Germinal center (tissue), 1 donor: ENCODE measurements at regions not wholly inside any gene's neighbourhood (a gene's known extent, or its start where the extent isn't known, plus 50 kb on each side); places are given as distances from the start of the nearest gene placed in this dataset.

Source experiments
- DNase-seq: peaks from one replicate; pipeline ENCODE4 v3.0.0; 2012; ENCODE audit warnings: mixed read lengths, low spot score

DNA sequence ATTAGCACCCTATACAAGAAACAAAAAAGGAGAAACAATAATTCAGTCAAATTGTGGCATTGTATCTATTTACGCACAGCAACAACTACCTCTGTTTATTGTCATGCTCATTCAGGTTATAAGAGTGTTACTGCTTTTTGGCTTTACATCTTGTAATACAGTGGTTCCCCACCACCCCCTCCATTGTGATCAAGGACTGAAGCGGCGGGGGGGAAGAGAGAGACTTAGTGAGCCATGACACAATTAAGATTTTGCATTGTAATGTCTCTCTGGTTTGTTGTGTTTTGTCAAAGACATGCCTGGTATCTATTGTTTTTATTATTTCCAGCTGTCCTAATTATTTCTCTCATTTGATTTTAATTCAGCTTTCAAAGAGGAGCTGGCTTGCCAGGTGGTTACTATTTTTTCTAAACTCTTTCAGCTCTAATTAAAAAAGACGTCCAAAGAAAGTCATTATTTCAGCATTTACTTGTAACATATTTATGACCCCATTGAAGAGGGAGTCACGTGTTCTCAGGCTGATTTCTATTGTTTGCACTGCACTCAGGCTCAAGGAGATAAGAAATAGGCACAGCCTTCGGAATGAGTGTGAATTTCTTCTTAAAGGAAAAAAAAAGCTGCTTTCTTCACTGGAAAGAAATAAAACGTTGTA, 234.4 kb upstream of the TBL1XR1 start:
- DNase-seq, result no peak

DNA sequence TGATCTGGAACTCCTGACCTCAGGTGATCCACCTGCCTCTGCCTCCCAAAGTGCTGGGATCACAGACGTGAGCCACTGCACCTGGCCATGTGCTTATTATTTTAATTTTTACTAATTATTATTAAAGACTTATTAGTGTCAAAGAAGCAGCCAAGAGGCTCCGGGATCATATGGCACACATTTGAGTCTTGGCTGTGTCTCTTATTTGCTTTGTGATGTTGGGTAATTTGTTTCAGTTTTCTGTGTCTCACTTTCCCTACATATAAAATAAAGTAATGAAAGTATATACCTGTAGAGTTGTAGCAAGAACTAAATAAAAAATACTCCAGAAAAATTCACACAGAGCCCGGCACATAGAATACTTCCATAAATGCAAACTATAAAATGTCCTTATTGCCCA, 238.0 kb upstream of the TBL1XR1 start:
- DNase-seq, result no peak

DNA sequence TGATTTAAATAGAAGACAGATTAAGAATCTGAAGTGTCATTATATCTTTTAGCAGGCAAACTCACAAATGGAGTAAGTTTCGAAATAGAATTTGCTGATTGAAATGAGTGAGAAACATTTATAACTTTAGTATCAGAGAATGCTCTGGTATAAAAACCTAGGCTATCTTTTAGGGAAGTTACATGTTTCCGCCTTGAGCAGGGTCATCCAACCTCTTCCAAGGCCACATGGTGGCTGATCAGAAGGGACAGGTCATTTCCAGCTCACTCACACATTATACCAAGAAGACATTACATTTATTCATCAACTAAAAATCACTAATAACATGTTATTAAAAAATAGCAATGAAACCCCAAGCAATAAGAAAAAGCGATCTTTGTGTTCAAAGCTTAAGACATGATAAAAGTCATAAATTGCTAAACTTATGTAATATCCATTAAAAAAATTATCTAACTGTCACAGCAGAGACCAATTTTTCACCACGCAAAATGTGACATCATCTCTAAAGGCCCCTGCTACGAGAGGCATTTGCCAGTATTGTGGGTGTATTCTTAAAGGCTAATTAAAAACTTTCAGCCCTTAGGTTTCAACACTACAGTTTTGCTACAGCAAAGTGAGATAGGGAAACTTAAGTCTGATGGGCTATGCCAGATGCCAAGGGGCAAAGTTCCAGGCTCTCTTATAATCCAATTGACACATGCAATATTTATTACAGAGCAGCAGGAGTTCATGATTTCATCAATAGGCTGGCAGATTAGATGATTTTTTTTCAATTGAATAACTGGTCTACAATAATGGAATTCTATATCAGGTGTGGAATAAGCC, 240.4 kb upstream of the TBL1XR1 start:
- DNase-seq, result no peak

DNA sequence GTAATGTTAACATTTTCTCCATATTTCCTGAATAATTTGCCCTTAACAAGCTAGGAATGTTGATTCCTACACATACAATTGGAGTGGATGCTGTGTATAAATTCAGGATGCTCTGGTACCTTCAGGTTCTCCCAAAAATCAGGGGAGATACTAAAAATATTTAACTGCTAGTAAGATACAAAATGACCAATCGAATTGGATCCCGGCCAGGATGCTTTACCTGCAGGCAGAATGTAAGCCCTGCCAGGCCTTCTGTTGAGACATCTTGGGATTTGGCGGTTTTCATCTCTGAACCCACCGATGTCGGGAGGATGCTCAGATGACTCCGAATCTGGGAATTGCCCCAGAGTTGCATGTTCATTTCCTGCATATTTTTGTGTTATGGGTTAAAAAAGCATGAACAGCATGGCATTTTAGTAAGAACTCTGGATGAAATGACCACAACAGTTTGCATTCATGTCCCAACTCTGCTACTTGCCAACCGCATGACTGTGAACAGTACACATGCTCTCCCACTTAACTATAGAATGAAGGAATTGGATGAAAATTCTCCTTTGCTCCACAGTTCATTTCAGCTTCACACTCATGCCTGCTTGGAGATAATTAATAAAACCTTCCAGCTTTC, 241.4 kb upstream of the TBL1XR1 start:
- DNase-seq, result no peak

DNA sequence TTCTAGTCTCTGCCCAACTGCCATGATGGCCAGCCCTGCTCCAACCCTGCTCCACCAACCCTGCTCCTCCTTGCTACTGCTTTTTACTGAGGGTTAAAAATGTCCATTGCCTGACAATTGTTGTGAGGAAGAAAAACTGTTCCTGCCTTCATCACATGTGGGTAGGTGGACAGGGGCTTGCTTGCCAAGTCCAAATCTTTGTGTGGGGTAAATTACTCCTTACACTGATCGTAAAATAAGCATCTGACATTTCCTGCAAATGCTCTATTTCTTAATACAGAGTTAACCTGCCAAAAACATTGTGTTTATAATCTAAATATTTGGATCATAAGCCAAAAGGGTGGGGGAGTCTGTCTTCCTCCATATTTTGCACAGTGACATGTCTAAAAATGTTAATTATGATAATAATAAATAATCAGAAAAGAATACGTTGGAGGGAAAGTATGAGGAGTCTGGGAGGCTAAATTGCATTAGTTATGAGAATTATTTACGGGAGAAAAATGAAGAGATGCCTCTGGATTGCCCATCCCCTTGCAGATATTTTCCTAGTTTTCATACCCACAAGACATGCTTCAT, 242.5 kb upstream of the TBL1XR1 start:
- no peak for DNase-seq

DNA sequence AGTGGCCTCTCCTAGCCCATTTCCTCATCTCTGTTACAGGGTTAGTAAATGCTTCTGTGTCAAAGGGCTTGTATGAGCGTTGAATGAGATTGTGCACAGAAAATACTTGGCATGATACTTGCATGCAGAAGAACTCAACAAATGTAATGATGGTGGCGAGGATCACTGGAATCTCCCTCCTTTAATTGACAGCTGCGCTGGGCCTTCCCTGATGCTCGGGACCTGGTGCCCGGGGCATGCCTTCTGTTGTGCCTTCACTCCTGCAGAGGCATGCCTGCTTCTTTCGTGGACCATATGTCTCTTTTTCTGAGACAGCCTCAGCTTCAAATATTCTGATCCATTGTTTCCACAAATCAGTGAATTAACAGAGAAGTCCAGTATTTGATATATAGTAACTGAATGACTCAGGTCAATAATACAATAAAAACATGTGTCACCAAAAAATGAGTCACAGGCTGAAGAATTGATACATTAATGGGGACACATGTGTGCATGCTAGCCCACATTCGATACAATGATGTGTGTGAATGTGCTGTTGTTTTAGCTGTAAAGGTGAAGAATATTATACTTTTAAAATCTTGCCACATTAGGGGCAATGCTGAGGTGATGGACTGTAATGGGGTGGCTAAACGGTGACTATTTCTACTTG, 243.3 kb upstream of the TBL1XR1 start:
- DNase-seq, result no peak

DNA sequence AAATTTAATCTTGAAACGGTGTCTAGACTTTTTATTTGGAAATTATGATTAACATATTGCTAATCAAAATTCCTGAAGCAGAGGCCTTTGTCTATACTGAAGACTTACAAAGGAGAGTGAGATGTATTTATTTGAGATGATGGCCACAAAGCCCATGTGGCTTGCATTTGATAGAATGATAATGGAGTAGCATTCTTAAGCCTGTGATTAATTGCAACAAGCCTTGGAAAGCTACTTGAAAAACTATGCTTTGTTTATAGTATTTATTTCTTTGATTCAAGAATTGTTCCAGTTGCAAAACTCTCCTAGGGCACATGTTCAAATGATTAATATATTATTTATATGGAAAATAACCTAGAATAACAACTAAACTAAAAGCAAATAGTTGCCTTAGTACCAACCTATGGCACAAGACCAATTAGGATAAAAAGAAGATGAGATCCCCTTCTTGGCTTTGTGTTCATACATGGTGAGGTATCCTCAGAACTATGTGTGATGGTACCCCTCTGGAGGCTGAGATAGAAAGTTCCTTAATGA, 244.1 kb upstream of the TBL1XR1 start:
- DNase-seq, result no peak

DNA sequence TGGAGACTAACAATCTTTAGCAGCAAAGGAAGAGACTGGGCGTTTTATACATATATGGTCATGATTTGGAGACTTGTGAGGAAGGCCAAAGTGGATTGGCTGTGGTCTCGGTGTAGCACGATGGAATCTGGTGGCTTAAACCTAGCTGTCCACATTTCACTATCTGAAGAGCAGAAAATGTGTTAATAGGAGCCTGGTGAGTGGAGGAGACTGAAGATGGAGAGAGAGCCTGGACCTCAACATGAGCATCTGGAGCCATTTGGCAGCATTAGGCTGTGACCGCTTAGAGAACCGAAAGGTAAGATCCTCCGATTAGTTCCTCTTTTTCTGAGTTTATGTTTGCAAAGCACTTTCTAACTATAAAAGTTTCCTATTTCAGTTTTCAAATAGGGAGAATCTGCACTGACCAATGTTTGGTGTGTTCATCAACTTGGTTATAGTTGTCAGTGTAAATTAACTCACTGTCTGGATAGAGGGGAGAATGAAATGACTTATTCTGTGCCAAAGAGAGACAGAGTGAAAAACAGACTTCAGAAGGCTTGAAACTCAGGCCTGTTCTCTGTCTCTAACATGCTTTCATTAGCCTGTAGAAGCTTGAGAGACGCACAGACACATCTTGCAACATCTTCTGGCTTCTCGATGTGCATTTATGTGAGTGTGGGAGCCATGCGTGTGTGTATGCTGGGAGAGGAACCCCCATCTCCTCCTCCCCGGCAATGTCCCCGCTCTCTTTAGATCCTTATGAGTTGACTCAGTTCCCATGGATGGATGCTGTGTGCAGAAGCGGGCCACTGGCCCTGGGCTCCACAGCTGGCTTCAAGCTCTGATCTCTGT, 244.7 kb upstream of the TBL1XR1 start:
- DNase-seq, result peak; percentile 52

DNA sequence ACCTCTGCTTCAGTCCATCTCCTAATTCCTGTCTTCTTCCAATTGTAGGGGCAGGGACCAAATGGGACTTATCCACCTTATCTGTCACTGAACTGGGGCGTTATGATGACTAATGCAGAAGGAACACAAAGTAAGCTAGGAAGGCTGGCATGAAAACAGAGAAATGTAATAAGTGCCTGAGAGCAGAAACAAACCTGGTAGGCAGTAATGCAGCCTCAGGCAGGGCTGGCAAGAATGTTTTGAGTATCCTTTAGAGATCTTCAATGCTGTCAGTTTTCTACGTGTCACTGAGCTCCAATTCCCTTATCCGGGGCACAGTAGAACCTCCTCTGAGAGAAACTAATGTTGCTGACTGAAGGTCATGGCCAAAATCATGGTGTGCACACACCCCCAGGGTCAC, 246.2 kb upstream of the TBL1XR1 start:
- DNase-seq, result no peak

DNA sequence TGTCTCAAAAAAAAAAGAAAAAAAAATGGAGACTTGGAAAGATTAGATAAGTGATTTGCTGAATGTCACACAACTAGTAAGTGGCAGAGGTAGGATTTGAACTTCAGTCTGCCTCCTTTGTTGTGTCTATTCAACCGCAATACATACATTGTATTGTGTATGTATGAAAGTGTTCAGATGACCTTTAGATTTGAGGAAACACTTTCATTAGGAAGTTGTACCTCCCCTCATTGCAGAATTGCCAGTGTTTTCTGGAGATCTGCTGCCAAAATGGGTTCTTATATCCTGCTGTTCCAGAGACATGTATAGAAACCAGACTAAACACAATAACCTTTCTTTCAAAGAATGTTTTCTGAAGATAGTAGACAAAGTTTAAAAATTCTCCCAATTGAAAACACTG, 247.4 kb upstream of the TBL1XR1 start:
- no peak for DNase-seq

DNA sequence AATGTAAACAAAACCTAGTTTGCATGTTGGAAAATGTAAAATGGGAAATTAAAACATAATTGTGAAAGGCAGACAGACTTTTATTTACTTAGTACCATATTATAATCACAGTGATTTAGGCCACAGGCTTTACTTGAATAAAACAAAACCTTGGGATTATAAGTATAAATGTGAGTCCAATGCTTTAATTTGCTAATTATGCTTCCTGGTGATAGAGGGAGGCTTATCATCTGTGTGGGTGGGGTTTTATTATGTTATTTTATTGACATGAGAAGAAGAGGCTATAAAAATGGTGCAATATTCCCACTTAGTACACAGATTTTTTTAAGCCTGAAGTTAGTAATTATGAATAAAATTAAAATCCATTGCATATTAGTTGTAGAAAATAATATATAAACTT, 248.3 kb upstream of the TBL1XR1 start:
- no peak for DNase-seq

DNA sequence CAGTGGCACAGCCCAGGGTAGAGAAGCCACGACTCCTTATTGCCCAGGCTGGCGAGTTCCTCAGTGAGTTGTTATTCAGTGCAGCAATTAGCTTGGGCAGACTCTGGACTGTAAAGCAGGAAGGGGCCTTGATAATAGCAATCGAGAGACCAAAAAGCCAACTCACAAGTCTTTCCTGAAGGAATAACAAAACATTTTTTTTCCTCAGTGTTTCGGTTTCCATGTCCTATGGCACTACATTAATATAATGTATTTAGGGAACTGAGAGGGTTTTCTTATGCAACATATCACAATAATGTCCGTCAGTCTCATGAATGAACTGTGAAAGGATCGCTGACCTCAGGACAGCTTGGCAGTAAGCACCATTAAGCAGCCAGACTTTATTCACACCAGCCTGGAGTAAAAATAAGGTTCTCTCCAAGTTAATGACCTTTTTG, 248.9 kb upstream of the TBL1XR1 start:
- no peak for DNase-seq

DNA sequence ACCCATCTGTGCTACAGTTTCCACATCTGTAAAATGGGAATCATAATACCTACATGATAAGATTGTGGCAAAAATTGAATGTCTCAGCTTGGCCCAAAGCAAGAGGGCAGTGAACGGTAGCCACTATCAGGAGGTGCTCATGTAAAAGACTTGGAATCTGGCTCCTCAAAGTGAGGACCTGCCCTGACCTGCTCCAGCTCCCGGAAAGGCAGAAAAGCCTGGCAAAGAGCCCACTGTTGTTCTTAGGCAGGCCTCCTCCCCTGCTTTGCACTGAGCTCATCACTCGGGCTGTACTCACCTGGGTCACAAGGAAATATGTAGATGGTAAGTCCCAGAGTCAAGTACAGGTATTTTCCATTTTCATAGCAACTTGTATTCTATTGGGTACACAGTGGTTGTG, 250.7 kb upstream of the TBL1XR1 start:
- no peak for DNase-seq

DNA sequence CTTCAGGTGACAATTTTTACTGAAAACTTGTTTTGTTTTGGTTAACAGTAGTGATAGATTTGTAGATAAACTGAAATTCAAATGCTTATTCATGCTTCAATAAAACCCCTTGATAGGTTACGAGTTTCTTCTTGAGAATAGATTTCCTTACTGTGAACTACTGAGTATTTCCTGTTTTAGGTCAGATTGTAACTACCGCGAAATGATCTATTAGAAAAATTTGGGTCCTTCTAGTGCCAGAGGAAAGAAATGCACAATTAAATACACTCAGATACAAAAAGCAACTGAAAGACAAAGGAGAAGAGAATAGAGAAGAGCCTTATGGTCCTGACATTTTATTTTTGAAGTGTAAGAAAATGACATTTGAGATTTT, 251.7 kb upstream of the TBL1XR1 start:
- DNase-seq, result no peak

DNA sequence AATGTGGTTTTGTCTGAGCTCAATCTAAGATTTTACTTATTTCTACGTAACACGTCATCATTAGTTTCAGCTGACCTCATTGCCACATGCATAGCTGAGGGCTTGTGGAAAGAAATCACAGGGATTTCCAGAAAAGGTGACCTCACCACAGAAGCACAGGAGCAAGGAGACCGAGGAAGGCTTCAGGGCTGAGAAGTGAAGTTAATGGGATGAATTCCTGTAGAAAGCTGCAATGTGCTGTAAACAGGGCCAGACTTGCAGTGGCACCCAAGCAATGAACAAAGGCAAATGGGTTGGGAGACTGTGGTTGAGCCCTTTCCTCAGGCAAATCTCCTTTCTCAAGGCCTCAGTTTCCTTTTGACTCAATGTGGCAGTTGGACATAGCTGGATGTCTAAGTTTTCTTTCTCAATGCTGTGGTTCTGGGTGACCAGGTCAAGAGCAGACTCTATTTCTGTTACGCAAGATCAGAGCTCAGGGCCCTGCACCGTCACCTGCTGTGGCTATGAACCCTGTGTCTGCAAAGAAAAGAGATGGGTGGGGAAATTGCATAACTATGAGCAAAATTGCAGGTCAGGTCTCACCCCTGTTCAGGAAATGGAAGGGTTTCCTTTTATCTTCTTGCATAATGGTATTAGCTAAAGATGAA, 252.2 kb upstream of the TBL1XR1 start:
- no peak for DNase-seq

DNA sequence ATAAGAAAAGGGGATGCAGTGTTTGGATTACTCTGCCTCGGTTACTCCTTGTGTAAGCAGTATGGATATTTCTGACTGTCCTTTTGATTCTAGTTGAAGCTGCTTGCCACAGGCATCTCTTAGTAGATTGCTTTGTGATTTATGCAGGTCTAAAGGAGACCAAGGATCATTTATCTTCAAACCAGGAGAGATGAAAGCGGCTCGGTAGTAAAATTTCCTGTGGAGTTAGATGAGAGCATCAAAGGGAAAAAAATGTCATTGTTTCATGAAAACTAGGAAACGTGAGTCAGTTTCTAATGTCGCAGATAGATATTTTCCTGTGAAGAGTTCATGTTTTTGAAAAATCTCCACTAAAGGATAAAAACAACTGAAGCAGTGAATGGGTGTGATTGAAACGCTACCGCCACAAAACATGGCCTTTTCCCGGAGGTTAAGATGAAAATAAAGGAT, 254.0 kb upstream of the TBL1XR1 start:
- DNase-seq, result no peak

DNA sequence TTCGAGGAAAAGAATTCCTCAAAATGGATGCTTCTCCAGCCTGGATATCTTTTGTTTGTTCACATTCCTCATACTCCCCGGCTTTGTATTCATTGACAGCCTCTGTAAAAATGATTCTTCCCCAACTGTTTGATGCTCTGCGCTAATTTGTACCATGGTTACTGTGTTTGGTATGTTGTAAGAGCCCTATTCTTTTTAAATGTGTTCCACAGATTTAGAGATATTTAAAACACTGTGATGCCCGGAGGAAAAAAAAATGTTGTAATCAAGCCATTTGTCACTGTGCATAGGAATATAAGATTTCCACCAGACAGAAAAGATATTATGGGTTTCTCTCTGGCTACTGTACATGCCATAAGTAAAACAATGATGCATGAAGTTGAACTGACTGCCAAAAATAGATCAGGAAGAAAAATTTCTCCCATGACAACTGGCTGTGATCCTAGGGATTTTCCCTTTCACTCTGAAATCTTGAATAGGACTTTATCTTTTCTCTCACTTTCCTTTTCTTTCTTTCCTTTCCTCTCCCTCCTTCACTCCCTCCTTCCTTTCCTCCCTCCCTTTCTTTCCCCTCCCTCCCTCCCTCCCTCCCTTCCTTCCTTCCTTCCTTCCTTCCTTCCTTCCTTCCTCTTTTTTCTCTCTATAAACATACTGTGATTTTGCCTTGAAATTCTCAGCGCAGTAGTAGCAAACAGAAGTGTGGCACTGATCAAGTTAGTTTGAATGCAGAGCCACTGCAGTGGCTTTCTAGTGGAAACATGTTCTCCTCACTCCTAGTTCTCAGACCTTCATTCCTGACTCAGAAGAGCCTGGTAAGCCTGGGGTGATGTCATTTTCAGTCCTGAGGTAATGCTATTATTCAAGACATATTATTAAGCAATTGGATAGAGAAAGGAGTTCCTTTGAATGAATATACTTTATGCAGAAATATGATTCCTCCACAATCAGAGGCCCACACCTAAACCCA, 254.9 kb upstream of the TBL1XR1 start:
- no peak for DNase-seq

DNA sequence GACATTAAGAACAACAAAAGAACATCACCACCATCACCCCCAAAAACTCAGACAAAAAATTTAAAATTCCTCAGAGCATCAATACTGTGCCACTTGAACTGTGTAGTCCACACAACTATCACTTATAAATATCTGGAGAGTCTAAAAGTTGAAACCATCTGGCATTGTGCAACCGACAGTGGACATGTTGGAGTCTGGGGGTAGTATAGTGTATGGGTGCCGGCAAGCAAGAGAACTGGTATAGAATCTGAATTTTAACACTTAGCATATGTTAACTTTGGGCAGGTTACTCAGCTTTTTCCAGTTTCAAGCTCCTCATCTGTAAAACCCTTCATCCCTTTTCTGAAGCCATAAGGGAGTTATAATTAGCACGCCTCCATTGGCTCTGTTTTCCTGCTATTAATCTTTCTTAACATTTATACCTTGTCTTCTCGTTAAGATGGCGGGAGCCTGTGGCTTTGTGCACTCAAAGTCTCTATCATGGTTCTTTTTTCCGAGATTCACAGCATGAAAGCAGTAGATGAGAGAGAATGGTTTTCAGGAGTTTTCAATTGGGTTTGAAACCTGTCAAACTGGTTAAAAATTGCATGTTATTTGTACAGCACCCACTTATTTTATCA, 255.7 kb upstream of the TBL1XR1 start:
- DNase-seq, result no peak

DNA sequence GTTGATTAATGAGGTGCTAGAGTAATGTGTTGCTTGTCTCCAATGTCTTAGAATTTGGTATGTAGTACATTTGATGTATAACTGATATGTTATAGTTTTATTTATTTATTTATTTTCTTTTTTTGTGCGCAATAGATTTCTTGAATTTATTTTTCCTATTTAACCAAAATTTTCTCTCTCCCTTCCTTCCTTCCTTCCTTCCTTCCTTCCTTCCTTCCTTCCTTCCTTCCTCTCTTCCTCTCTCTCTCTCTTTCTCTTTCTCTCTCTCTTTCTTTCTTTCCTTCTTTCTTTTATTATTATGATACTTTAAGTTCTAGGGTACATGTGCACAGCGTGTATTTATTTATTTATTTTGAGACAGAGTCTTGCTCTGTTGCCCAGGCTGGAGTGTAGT, 256.2 kb upstream of the TBL1XR1 start:
- DNase-seq, result no peak
